Neuronal stem cell (in vitro differentiated cells): ENCODE measurements at regions not wholly inside any gene's neighbourhood (a gene's known extent, or its start where the extent isn't known, plus 50 kb on each side); places are given as distances from the start of the nearest gene placed in this dataset.

ENCODE experiments used
- DNase-seq: peaks from one replicate; pipeline ENCODE4 v3.0.0-alpha.2; 2013; ENCODE audit warnings: low spot score
- H2AFZ ChIP-seq: one replicate; pipeline ENCODE4 v1.6.1; 2013; ENCODE audit warnings: mild to moderate bottlenecking, low read length, inconsistent platforms
- H2AK5ac ChIP-seq: 2 replicates; pipeline ENCODE4 v1.6.1; 2013; ENCODE audit warnings: low read depth, mild to moderate bottlenecking, inconsistent platforms, low read length, moderate library complexity, mixed read lengths
- H2BK120ac ChIP-seq: 2 replicates; pipeline ENCODE4 v1.6.1; 2013; ENCODE audit warnings: low read depth, mild to moderate bottlenecking, inconsistent platforms, low read length, moderate library complexity, mixed read lengths
- H2BK12ac ChIP-seq: one replicate; pipeline ENCODE4 v1.6.1; 2013; ENCODE audit warnings: low read length, inconsistent platforms
- H2BK15ac ChIP-seq: 2 replicates; pipeline ENCODE4 v1.6.1; 2013; ENCODE audit warnings: mild to moderate bottlenecking, low read length, inconsistent platforms, mixed read lengths
- H2BK5ac ChIP-seq: one replicate; pipeline ENCODE4 v1.6.1; 2013; ENCODE audit warnings: inconsistent platforms, mild to moderate bottlenecking, low read length, moderate library complexity
- H3K14ac ChIP-seq: one replicate; pipeline ENCODE4 v1.6.1; 2013; ENCODE audit warnings: low read length, inconsistent platforms
- H3K18ac ChIP-seq: 2 replicates; pipeline ENCODE4 v1.6.1; 2013; ENCODE audit warnings: low read length, inconsistent platforms
- H3K23ac ChIP-seq: 2 replicates; pipeline ENCODE4 v1.6.1; 2013; ENCODE audit warnings: low read depth, mild to moderate bottlenecking, mixed read lengths, low read length, inconsistent platforms; ENCODE audit not compliant: poor library complexity
- H3K27ac ChIP-seq: replicated peaks from 3 replicates; pipeline ENCODE4 v1.5.1; 2013; ENCODE audit warnings: low read length, inconsistent platforms
- H3K27me3 ChIP-seq, 3 experiments: 2 replicates each; pipeline ENCODE4 v1.6.1; 2013; ENCODE audit warnings: low read length in 3 of 3, mild to moderate bottlenecking in 2 of 3, inconsistent platforms in 1 of 3, low read depth in 1 of 3, mixed read lengths in 1 of 3, moderate library complexity in 1 of 3; ENCODE audit not compliant: control insufficient read depth in 3 of 3, insufficient read depth in 3 of 3
- H3K36me3 ChIP-seq, 2 donors: replicated peaks in 1 of 2; 2 replicates each; pipeline ENCODE4 v1.6.1; 2013; ENCODE audit warnings: low read length in 2 of 2; ENCODE audit not compliant: control insufficient read depth in 2 of 2, insufficient read depth in 2 of 2
- H3K4ac ChIP-seq: 2 replicates; pipeline ENCODE4 v1.6.1; 2013; ENCODE audit warnings: inconsistent platforms, mild to moderate bottlenecking, low read length, moderate library complexity
- H3K4me1 ChIP-seq, 2 donors: 1 replicate in 1 of 2; 2 replicates in 1 of 2; pipeline ENCODE4 v1.6.1; 2013; ENCODE audit warnings: low read length in 2 of 2, low read depth in 1 of 2; ENCODE audit not compliant: control insufficient read depth in 2 of 2, insufficient read depth in 1 of 2
- H3K4me2 ChIP-seq: one replicate; pipeline ENCODE4 v1.6.1; 2013; ENCODE audit warnings: mild to moderate bottlenecking, low read length, inconsistent platforms; ENCODE audit not compliant: insufficient read depth, poor library complexity, severe bottlenecking
- H3K4me3 ChIP-seq, 2 donors: 2 replicates each; pipeline ENCODE4 v1.5.1; 2013; ENCODE audit warnings: low read length in 2 of 2, mild to moderate bottlenecking in 2 of 2, inconsistent platforms in 1 of 2, moderate library complexity in 1 of 2
- H3K79me1 ChIP-seq: one replicate; pipeline ENCODE4 v1.6.1; 2013; ENCODE audit warnings: low read depth, mild to moderate bottlenecking, inconsistent platforms, low read length, moderate library complexity
- H3K9ac ChIP-seq: one replicate; pipeline ENCODE4 v1.6.1; 2013; ENCODE audit warnings: mild to moderate bottlenecking, low read depth, low read length, inconsistent platforms; ENCODE audit not compliant: poor library complexity
- H3K9me3 ChIP-seq, 2 donors: replicated peaks in 1 of 2; 2 replicates each; pipeline versions ENCODE3 to v1.6.1; 2013; ENCODE audit warnings: low read length in 2 of 2, mild to moderate bottlenecking in 2 of 2, inconsistent platforms in 1 of 2, low read depth in 1 of 2, mixed read lengths in 1 of 2, moderate library complexity in 1 of 2; ENCODE audit not compliant: control insufficient read depth in 2 of 2, insufficient read depth in 1 of 2
- H4K8ac ChIP-seq: one replicate; pipeline ENCODE4 v1.6.1; 2013; ENCODE audit warnings: low read depth, mild to moderate bottlenecking, inconsistent platforms, low read length, moderate library complexity
- H4K91ac ChIP-seq: one replicate; pipeline ENCODE4 v1.6.1; 2013; ENCODE audit warnings: low read length, low read depth, mild to moderate bottlenecking, inconsistent platforms; ENCODE audit not compliant: poor library complexity
- WGBS, 2 donors: extraction: QIAGEN DNeasy Blood & Tissue Kit; methylation state at CpG; one replicate each; pipeline ENCODE4 v1.1.7; 2013; ENCODE audit warnings: missing lambda C conversion rate in 2 of 2, mixed read lengths in 1 of 2; ENCODE audit not compliant: insufficient read length in 2 of 2, insufficient replicate concordance in 1 of 2; ENCODE audit errors: extremely low coverage in 2 of 2; 5-methylcytosine and 5-hydroxymethylcytosine counted together

DNA sequence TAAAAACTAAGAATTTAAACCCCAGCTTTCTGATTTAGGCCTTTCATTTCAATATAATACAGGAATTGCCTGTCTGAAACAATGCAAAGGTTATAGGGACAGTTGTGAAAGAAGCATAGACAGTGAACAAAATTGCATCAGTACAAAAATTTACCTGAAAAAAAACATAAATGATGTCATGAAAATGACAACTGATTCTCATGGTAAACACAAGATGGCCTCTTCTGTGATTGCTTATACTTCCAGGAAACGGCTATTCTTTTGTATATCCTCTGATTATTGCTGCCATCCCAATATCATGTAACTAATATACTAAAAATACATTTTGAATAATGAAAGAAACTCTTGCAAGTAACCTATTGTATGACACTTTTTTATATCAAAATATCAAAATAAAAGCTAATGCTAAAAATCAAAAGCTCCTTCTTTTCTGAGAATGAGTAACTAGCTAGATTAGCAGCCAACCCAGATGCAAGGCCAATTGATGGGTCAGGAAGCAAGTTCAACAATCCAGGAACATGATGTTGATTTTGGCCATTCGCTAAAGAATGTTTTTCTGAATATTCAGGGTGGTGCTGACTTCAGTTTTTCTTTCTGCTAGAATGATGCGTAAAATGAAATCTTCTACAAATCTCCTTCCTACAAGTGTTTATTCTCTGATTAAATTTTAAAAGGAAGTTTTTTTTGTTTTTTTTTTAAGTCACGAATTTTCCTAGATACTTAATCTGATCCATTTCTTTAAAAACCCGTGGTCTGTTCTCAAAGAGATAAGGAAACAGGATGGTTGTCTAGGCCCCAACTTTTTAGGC, 83.6 kb downstream of the ALX1 start:
- Histone ChIP-seq H4K91ac (no peak overlapping the region), H3K18ac (no peak overlapping the region), H2BK15ac (no peak overlapping the region), H3K9ac (no peak overlapping the region), H2BK12ac (no peak overlapping the region), H2AFZ (no peak overlapping the region), H3K79me1 (no peaks in the 10 kb centered on the region), H4K8ac (no peak overlapping the region), H3K4me2 (no peak overlapping the region), H3K4ac (no peak overlapping the region), H3K4me1 (no peaks in the 10 kb centered on the region), H3K27me3 (no peaks in the 10 kb centered on the region), H3K23ac (no peak overlapping the region), H2AK5ac (no peak overlapping the region), H3K9me3 (no peaks in the 10 kb centered on the region), H3K27ac (no peak overlapping the region), H3K4me3 (no peak overlapping the region), H2BK5ac (no peak overlapping the region), H2BK120ac (no peak overlapping the region), H3K36me3 (no peaks in the 10 kb centered on the region), H3K14ac (no peak overlapping the region)
- no CpG with 5 or more reads among the region's 5 CpGs for WGBS, 2 donors
- no peak for DNase-seq

DNA sequence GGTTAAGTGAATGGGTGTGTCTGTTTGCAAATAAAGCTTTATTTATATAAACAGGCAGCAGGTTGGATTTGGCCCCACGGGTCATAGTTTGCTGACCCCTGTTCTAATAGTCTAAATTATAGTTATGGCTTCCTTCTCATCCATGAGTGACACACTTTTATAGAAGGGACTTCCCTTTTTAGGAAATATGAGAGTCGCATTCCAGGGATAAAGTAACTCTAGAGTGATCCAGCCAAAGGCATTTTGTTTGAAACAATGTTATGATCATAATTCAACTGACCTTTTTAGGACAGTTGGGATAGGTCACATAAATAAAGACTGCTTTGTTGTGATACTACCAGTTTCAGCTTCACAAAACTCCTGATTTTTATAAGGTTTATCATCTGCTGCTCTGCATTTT, 87.9 kb downstream of the ALX1 start:
- Histone ChIP-seq H3K4ac (no peak overlapping the region), H2AFZ (no peak overlapping the region), H3K27me3 (no peaks in the 10 kb centered on the region), H3K27ac (no peak overlapping the region), H3K18ac (no peak overlapping the region), H3K79me1 (no peaks in the 10 kb centered on the region), H2BK120ac (no peak overlapping the region), H4K91ac (no peak overlapping the region), H2BK15ac (no peak overlapping the region), H3K4me3 (no peak overlapping the region), H3K23ac (no peak overlapping the region), H4K8ac (no peak overlapping the region), H2AK5ac (no peak overlapping the region), H3K9ac (no peak overlapping the region), H3K14ac (no peak overlapping the region), H3K36me3 (no peaks in the 10 kb centered on the region), H3K9me3 (no peaks in the 10 kb centered on the region), H3K4me1 (no peaks in the 10 kb centered on the region), H3K4me2 (no peak overlapping the region), H2BK5ac (no peak overlapping the region), H2BK12ac (no peak overlapping the region)
- DNase-seq: no peak
- WGBS, 2 donors: no CpG with 5 or more reads among the region's 2 CpGs

DNA sequence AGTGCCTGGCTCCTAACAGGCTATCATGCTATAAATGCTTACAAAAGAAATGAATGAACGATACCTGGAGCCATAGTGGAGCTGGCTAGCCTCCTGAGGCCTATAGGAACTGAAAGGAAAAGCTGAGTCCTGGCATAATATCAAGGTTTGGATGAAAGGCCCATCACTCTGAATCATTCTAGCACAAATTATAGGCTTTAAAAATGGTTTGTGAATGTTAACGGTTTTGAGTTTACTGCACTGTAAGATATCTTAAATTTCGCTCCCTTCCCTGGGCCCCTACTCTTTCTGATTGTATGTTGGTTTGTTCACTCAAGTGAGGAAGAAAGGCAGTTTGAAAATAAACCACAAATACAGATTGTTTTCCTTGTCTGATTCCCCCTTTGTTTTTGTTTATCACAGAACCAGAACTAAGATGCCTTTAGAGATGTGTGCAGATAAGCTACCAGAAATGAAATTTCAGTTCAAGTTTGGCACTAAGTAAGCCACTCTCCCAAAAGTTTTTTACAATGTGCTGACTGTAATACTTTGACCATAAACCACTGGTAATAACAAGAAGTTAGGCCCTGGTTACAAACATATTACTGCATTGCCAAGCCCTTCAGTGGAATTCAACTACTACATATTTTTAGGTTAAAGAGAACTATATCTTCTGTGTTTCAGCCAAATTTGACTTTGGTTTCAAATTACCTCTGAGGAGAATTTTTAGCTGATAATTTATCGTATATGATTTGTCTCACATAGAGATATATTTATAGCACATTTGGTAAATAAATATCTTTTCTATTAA, 89.5 kb downstream of the ALX1 start:
- H3K4me3 ChIP-seq: no peak overlapping the region
- H3K23ac ChIP-seq: no peak overlapping the region
- no peak overlapping the region for H4K91ac ChIP-seq
- no peak overlapping the region for H3K4ac ChIP-seq
- no peak overlapping the region for H2BK120ac ChIP-seq
- peak overlapping the region; percentile 11 for H2AFZ ChIP-seq
- H3K27me3 ChIP-seq: no peaks in the 10 kb centered on the region
- no peak overlapping the region for H2BK15ac ChIP-seq
- no peaks in the 10 kb centered on the region for H3K4me1 ChIP-seq
- no peak overlapping the region for H3K18ac ChIP-seq
- H3K9me3 ChIP-seq: no peaks in the 10 kb centered on the region
- H2AK5ac ChIP-seq: no peak overlapping the region
- H2BK12ac ChIP-seq: no peak overlapping the region
- H3K9ac ChIP-seq: no peak overlapping the region
- no CpG with 5 or more reads among the region's 4 CpGs for WGBS, 2 donors
- H4K8ac ChIP-seq: no peak overlapping the region
- no peak for DNase-seq
- H3K79me1 ChIP-seq: no peaks in the 10 kb centered on the region
- no peak overlapping the region for H2BK5ac ChIP-seq
- no peak overlapping the region for H3K27ac ChIP-seq
- H3K14ac ChIP-seq: no peak overlapping the region
- no peak overlapping the region for H3K4me2 ChIP-seq
- H3K36me3 ChIP-seq: no peaks in the 10 kb centered on the region

DNA sequence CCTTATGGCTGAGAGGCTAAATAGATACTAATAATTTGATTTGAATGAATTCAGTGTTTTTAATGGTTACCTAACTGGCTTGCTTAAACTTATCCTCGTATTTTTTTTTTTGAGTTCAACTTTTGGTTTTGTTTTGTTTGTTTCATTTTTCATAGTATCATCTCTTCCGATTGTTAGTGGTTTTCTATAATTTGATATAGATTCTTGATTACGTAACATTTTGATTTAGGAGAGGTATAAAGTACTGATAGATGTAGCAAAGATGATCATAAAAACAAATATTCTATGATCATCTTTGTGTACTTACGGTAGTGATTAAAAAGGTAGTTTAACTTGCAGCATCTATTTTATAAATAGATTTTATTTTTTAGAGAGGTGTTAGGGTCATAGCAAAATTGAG, 93.0 kb downstream of the ALX1 start:
- H2BK5ac ChIP-seq: no peak overlapping the region
- H2BK120ac ChIP-seq: no peak overlapping the region
- H3K4me1 ChIP-seq: no peaks in the 10 kb centered on the region
- no peak overlapping the region for H3K14ac ChIP-seq
- no peak for DNase-seq
- H3K27ac ChIP-seq: no peak overlapping the region
- H4K8ac ChIP-seq: no peak overlapping the region
- H3K27me3 ChIP-seq: no peaks in the 10 kb centered on the region
- H3K23ac ChIP-seq: no peak overlapping the region
- no peak overlapping the region for H3K4me3 ChIP-seq
- no peak overlapping the region for H2AK5ac ChIP-seq
- H2BK12ac ChIP-seq: no peak overlapping the region
- H3K79me1 ChIP-seq: no peaks in the 10 kb centered on the region
- no peak overlapping the region for H2AFZ ChIP-seq
- no peak overlapping the region for H3K18ac ChIP-seq
- WGBS, 2 donors: no CpG with 5 or more reads among the region's 4 CpGs
- H3K4me2 ChIP-seq: no peak overlapping the region
- H3K9me3 ChIP-seq: no peaks in the 10 kb centered on the region
- no peak overlapping the region for H4K91ac ChIP-seq
- H3K9ac ChIP-seq: no peak overlapping the region
- H3K36me3 ChIP-seq: peaks cover 0 to 2% of the 10 kb centered on the region in 2 donors
- no peak overlapping the region for H2BK15ac ChIP-seq
- H3K4ac ChIP-seq: no peak overlapping the region
